H1 (cell line): ENCODE measurements at regions not wholly inside any gene's neighbourhood (a gene's known extent, or its start where the extent isn't known, plus 50 kb on each side); places are given as distances from the start of the nearest gene placed in this dataset.

Experiments used
- ATF2 ChIP-seq: IDR thresholded peaks from 2 replicates; pipeline ENCODE4 v1.6.1; 2012; ENCODE audit warnings: low read length, inconsistent platforms
- KDM1A ChIP-seq: fragments of 200-600, 300-600 bp; sonication (generic); IDR thresholded peaks from 2 replicates; pipeline ENCODE4 v1.7.1; 2016; ENCODE audit warnings: mild to moderate bottlenecking, low read length, borderline replicate concordance
- NRF1 ChIP-seq: IDR thresholded peaks from 2 replicates; pipeline ENCODE4 v1.6.1; 2011; ENCODE audit warnings: mild to moderate bottlenecking, low read depth, low read length, improper control_type of control experiment
- PHF8 ChIP-seq: fragments of 200-600 bp; sonication (generic); conservative IDR thresholded peaks from 2 replicates; pipeline ENCODE4 v1.7.1; 2012; ENCODE audit warnings: low read depth, mild to moderate bottlenecking, inconsistent platforms, low read length, moderate library complexity
- TAF1 ChIP-seq: IDR thresholded peaks from 2 replicates; pipeline ENCODE4 v1.6.1; 2011; ENCODE audit warnings: mild to moderate bottlenecking, low read depth, low read length
- TCF12 ChIP-seq: IDR thresholded peaks from 2 replicates; pipeline ENCODE4 v1.6.1; 2011; ENCODE audit warnings: low read depth, mild to moderate bottlenecking, low read length

- no peak for TF ChIP-seq NRF1
- no peak for TF ChIP-seq ATF2
- no peak for TF ChIP-seq TCF12
- no peak for TF ChIP-seq TAF1
- no peak for TF ChIP-seq KDM1A
- no peak for TF ChIP-seq PHF8
Measured at GRCh38 chr3:180311242-180311641, 274.5 kb upstream of the PEX5L start (continued).
